Tibial artery (tissue), 4 donors: ENCODE measurements at regions not wholly inside any gene's neighbourhood (a gene's known extent, or its start where the extent isn't known, plus 50 kb on each side); places are given as distances from the start of the nearest gene placed in this dataset.

Experiments used
- DNase-seq, 2 donors: peaks; one replicate each; pipeline ENCODE4 v3.0.0-alpha.2; 2019
- H3K27ac ChIP-seq, 2 donors: fragments of 200-600 bp; sonication (generic) in 1 of 2; 1 replicate in 1 of 2; 2 replicates in 1 of 2; pipeline ENCODE4 v1.5.1; 2018 to 2019; ENCODE audit warnings: mild to moderate bottlenecking in 1 of 2
- H3K27me3 ChIP-seq, 2 donors: fragments of 200-600 bp; sonication (generic) in 1 of 2; one replicate each; pipeline versions ENCODE4 v1.5.1 to v1.6.0; 2016 to 2019
- H3K36me3 ChIP-seq, 3 donors: fragments of 200-600 bp; sonication (generic) in 2 of 3; one replicate each; pipeline ENCODE4 v1.5.1; 2016 to 2019; ENCODE audit warnings: mild to moderate bottlenecking in 2 of 3
- H3K4me1 ChIP-seq, 4 donors: fragments of 200-600 bp; sonication (generic) in 2 of 4; 1 replicate in 3 of 4; 2 replicates in 1 of 4; pipeline ENCODE4 v1.5.1; 2016 to 2019
- H3K4me3 ChIP-seq, 2 donors: fragments of 200-600 bp; sonication (generic) in 1 of 2; 1 replicate in 1 of 2; 2 replicates in 1 of 2; pipeline ENCODE4 v1.5.1; 2018 to 2019; ENCODE audit warnings: mild to moderate bottlenecking in 2 of 2
- H3K9me3 ChIP-seq, 3 donors: fragments of 200-600 bp; sonication (generic) in 1 of 3; one replicate each; pipeline ENCODE4 v1.5.1; 2016 to 2019
- intact Hi-C: fragments of 100-400 bp; cut with DNase I; formaldehyde crosslinking; loops from one replicate; pipeline ENCODE4 v1.15.0; 2023; ENCODE audit warnings: low total_unique reads
- TF ChIP-seq, protein P1 (sequence below), 2 experiments: fragments of 200-600 bp in 1 of 2; fragments of 450-650 bp in 1 of 2; IDR thresholded peaks; one replicate each; pipeline ENCODE4 v1.5.1; 2017 to 2019; ENCODE audit warnings: antibody characterized with exemption in 2 of 2, mild to moderate bottlenecking in 1 of 2, moderate library complexity in 1 of 2

DNA sequence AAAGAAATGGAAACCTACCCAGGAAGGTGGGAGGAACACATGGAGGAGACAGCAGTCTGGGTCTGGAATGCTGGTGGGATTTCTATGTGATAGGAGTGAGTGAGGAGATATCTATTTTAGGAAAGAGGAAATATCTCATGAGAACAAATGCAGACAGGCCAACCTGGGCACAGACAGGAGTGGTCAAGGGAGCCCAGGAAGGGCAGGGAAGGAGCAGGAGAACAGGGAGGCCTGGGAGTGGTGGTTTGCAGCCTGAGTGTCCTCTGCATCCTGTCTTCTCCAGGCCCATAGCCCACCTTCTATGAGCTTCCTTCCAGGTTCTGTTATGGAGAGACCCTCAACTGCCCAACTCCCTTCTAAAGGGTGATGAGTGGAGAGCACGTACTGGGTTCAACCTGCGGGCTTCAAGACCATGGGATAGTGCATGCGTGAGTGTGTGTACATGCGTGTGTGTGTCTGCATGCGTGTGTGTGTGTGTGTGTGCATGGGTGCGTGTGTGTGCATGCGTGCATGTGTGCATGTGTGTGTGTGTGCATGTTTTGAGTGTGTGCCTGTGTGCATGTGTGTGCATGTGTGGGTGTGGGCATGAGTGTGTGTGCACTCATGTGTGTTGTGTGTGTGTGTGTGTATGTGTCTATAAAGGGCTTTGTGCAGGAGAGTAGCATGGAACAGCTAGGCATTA, 200.1 kb downstream of the CXCL12 start:
- intact Hi-C loops = no loop called here
- Histone ChIP-seq H3K36me3 (no peaks in the 10 kb centered on the region), H3K4me1 (peaks cover 0 to 13% (median 5%) of the 10 kb centered on the region in 4 donors), H3K9me3 (no peaks in the 10 kb centered on the region), H3K27ac (no peak overlapping the region), H3K27me3 (no peaks in the 10 kb centered on the region), H3K4me3 (no peak overlapping the region)
- TF ChIP-seq, protein P1, sequence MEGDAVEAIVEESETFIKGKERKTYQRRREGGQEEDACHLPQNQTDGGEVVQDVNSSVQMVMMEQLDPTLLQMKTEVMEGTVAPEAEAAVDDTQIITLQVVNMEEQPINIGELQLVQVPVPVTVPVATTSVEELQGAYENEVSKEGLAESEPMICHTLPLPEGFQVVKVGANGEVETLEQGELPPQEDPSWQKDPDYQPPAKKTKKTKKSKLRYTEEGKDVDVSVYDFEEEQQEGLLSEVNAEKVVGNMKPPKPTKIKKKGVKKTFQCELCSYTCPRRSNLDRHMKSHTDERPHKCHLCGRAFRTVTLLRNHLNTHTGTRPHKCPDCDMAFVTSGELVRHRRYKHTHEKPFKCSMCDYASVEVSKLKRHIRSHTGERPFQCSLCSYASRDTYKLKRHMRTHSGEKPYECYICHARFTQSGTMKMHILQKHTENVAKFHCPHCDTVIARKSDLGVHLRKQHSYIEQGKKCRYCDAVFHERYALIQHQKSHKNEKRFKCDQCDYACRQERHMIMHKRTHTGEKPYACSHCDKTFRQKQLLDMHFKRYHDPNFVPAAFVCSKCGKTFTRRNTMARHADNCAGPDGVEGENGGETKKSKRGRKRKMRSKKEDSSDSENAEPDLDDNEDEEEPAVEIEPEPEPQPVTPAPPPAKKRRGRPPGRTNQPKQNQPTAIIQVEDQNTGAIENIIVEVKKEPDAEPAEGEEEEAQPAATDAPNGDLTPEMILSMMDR (IDR thresholded peaks at IDR 0.05) = no peak
- no peak for DNase-seq

DNA sequence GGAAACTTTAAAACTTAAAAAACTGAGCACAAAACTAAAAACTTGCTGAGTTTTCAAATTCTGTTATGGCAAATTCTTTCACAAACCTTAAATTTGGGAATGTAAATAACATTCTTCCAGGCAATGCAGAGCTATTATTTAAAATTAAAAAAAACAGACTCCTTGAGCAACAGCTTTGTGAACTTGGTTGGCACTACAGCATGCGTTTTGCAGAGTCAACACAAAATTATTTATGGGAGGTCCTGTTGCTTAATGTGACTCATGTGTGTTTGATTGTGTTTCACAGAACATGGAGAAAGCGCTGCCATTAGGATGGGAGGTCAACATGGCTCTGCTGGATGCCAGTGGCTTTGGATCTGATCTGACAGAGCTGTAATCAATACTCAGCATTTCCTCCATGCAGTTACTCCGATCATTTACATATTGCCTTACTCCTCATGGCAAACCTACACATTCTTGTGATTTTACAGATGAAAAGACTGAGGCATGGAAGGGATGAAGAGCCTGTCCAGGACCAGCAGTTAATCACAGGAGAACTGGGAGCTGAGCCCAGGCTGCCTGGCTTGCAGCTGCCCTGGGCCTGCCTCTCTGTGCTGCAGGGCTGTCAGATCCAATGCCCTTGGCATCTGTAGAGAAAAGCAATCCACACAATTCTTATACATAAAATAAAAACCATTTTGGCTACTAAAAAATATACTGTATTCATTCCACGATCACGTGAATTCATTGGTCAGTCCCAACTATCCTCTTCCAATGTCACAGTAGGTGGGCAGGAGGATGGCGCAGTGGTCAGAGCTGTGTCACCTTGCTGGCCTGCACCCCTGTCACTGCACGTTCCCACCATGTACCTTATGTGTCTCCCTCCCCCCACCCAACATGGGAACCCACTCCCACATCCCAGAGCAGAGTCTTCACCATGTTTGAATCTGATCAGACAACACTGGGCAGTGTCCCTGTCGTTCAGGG, 200.9 kb downstream of the CXCL12 start:
- H3K36me3 ChIP-seq = no peaks in the 10 kb centered on the region
- intact Hi-C loops = no loop called here
- peaks cover 0 to 13% (median 5%) of the 10 kb centered on the region in 4 donors for H3K4me1 ChIP-seq
- no peak overlapping the region for H3K4me3 ChIP-seq
- H3K27ac ChIP-seq = no peak overlapping the region
- no peak for DNase-seq
- TF ChIP-seq, protein P1 (IDR thresholded peaks at IDR 0.05) = no peak
- H3K9me3 ChIP-seq = no peaks in the 10 kb centered on the region
- H3K27me3 ChIP-seq = no peaks in the 10 kb centered on the region

DNA sequence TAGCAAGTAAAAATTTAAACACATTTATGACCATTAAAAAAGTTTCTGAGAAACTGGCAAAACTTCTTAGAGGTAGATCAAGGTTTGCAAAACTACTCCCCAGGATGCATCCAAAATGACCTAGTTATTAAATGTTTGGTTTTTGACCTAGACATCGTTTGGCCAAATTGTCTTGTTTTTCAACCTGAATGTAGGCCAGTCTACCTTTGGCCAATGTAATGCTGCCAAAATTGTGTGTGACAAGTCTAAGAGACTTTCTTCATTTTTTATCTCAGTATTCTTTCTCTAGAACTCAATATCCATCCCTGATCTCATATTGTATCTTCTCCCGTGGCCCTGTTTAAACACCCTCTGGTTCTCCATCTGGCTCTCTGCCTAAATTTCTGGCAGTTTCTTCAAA, 202.0 kb downstream of the CXCL12 start:
- H3K4me3 ChIP-seq = no peak overlapping the region
- H3K36me3 ChIP-seq = no peaks in the 10 kb centered on the region
- H3K27ac ChIP-seq = no peak overlapping the region
- TF ChIP-seq, protein P1 (IDR thresholded peaks at IDR 0.05) = no peak
- intact Hi-C loops = no loop called here
- no peaks in the 10 kb centered on the region for H3K9me3 ChIP-seq
- DNase-seq = no peak
- H3K27me3 ChIP-seq = no peaks in the 10 kb centered on the region
- peaks cover 0 to 13% (median 5%) of the 10 kb centered on the region in 4 donors for H3K4me1 ChIP-seq

DNA sequence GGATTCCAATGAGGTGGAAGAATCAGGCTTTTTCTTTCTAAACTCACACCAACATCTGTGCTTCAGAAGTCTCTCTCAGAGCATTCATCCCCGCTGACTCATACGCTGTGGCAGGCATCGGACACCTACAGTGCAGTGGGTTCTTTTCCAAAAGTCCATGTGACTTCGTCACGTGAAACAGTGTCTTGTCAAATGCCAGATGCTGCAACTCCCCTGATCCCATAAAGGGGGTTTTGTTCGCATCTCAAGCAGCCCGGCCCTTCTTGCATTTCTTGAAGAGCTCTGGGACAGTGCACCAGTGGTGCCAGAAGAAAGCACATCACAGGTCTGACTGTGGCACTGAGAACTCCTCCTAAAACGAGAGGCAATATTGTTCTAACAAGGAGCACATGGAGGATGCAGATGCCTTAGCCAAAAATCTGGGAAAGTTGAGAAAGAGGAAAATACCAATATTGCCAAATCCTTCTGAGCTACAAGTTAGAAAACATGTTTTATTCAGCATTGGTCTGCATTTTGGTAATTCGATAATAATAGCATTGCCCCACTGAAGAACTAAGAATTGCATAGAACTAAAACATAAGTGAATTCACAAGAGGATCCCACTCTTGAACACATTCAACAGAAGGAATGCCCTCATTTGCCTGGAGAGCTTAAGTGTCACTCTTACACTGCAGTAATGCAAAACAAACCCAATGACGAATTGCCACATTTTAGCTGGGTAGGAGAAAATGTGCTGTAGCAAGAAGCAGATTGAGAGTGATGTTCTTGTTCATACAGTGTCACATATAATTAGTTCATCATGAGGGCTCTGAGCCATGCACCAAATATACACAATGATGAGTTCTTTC, 204.4 kb downstream of the CXCL12 start:
- intact Hi-C loops = no loop called here
- Histone ChIP-seq H3K36me3 (no peaks in the 10 kb centered on the region), H3K27ac (no peak overlapping the region), H3K9me3 (no peaks in the 10 kb centered on the region), H3K4me3 (no peak overlapping the region), H3K4me1 (peaks cover 0 to 19% (median 5%) of the 10 kb centered on the region in 4 donors), H3K27me3 (no peaks in the 10 kb centered on the region)
- DNase-seq = peak in 1 of 2 donors; percentile 58
- TF ChIP-seq, protein P1 (IDR thresholded peaks at IDR 0.05) = no peak

DNA sequence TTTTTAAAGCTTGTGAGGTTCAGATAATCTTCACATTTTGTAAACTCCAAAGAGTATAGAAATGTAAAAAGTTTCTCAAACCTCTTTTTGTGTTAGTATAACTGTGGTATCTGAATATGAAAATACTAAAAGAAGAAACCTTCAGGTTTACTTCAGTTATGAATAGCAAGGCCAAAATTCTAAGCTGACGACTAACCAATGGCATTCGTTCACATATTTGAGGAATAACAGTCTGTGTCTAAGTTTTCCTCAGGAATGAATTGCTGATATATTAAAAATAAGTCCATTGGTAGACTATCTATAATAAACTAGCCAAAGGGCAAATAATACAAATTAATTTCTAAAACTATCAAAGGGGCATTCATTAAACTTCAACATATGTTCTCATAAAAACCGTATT, 206.0 kb downstream of the CXCL12 start:
- DNase-seq = no peak
- Histone ChIP-seq H3K36me3 (no peaks in the 10 kb centered on the region), H3K4me3 (no peak overlapping the region), H3K27me3 (no peaks in the 10 kb centered on the region), H3K4me1 (peaks cover 0 to 14% (median 5%) of the 10 kb centered on the region in 4 donors), H3K27ac (no peak overlapping the region), H3K9me3 (no peaks in the 10 kb centered on the region)
- intact Hi-C loops = no loop called here
- TF ChIP-seq, protein P1 (IDR thresholded peaks at IDR 0.05) = no peak
